SIG-M5 treated with dmso at 0.1 percent for 504 hours (cell line): ENCODE measurements at regions not wholly inside any gene's neighbourhood (a gene's known extent, or its start where the extent isn't known, plus 50 kb on each side); places are given as distances from the start of the nearest gene placed in this dataset.
A peak's percentile ranks its signal among the peaks of the same experiment; 100 is the strongest.
"Not testable (repeated sequence)": the region's sequence is repeated elsewhere in the genome, so short reads cannot be mapped to it uniquely, and the experiment has no call there.

Source experiments
- DNase-seq: peaks from one replicate; lab custom pipeline; 2025; ENCODE audit not compliant: unreplicated experiment; lab: John Stamatoyannopoulos, UW

DNA sequence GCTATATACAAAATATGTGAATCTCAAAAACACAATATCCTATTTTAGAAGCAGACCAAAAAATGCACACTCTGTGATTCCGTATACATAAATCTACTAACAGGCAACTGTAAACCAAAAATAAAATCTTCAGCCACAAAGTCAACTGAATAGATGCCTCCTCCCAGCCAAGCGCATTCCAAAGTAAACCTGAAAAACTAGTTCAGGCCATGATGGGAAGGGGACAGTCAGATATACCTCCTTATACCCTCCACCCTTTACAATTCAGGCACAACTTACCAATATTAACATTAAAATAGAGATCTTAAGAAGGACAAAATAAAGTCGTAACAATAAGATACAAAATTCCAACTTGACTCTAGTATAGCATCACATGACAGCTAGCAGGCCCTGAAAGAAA lies 1604.5 kb upstream of the NUDT12 start:
- peak; percentile 3 for DNase-seq

DNA sequence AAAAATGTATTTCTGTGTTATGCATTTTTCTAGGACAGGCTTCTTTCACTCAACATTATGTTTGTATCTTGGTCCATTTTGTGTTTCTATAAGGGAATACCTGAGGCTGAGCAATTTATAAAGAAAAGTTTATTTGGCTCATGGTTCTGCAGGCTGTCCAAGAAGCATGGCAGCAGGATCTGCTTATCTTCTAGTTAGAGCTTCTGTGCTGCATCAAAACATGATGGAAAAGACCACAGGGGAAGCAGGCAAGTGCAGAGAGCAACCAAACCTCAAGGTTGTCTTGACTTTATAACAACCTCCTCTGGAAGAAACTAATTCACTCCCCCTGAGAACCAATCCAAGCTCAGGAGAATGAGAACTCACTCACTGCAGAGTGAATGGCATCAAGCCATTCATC lies 1601.0 kb upstream of the NUDT12 start:
- DNase-seq: no peak

DNA sequence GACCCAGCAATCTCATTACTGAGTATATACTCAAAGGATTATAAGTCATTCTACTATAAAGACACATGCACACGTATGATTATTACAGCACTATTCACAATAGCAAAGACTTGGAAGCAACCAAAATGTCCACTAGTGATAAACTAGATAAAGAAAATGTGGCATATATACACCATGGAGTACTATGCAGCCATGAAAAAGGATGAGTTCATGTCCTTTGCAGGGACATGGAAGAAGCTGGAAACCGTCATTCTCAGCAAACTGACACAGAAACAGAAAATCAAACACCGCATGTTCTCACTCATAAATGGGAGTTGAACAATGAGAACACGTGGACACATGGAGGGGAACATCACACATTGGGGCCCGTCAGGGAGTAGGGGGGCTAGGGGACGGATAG lies 1600.0 kb upstream of the NUDT12 start:
- DNase-seq: not testable (repeated sequence)

DNA sequence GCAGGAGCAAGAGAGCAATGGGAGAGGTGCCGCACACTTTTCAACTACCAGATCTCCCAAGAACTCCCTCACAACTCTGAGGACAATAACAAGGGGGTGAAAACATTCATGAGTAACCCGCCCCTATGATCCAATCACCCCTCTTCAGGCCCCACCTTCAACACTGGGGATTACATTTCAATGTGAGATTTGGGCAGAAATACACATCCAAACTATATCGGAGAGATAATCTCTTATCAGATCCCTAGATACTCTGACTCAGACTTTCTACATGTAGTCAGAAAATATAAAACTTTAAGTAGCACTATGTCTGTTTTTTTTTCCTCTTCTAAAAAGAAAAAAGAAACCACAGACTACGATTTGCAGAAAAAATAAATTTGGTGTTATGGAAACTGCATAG lies 1595.9 kb upstream of the NUDT12 start:
- DNase-seq: no peak

DNA sequence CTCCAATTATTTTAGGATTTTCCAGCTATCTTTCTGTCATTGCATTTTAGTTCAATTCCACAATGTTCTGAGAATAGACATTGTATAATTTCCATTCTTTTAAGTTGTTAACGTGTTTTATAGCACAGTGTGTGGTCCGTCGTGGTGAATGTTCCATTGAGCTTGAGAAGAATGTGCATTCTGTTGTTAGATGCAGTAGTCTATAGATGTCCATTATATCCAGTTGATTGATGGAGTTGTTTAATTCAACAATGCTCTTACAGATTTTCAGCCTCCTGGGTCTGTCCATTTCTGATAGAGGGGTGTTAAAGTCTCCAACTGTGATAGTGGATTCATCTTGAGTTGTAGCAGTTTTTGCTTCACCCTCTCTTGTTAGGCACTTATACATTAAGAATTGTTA lies 1587.7 kb upstream of the NUDT12 start:
- no peak for DNase-seq

GRCh38 chr5:105146867-105147266 lies 1584.3 kb upstream of the NUDT12 start:
- no peak for DNase-seq

DNA sequence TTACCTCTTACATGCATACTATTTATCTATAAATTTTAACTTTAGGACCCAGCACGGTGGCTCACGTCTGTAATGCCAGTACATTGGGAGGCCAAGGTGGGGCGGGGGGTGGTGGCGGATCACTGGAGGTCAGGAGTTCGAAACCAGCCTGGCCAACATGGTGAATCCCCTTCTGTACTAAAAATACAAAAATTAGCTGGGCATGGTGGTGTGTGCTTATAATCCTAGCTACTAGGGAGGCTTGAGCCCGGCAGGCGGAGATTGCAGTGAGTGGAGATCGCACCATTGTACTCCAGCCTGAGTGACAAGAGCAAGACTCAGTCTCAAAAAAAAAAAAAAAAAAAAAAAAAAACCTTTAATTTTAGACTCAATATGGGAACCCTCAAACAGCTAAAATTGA lies 1582.6 kb upstream of the NUDT12 start:
- no peak for DNase-seq

DNA sequence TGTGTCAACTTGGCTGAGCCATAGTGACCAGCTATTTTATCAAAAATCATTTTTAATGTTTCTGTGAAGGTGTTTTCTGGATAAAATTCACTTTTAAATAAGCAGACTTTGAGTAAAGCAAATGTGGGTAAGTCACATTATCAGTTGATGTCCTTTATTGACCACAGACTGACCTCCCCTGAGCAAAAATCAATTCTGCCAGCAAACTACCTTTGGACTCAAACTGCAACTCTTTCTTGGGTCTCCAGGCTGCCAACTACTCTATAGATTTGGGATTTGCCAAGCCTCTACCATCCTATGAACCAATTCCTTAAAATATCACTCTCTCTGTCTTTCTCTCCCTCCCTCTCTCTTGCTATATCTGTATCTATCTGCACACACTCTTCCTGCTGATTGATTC lies 1571.7 kb upstream of the NUDT12 start:
- no peak for DNase-seq

GRCh38 chr5:105133087-105133486 lies 1570.5 kb upstream of the NUDT12 start:
- DNase-seq: no peak

- no peak for DNase-seq
Observed at GRCh38 chr5:105132581-105132980, 1570.0 kb upstream of the NUDT12 start.

GRCh38 chr5:105131045-105131444 lies 1568.5 kb upstream of the NUDT12 start:
- DNase-seq: no peak

GRCh38 chr5:105101577-105101976 lies 1539.0 kb upstream of the NUDT12 start:
- DNase-seq: peak; percentile 20

DNA sequence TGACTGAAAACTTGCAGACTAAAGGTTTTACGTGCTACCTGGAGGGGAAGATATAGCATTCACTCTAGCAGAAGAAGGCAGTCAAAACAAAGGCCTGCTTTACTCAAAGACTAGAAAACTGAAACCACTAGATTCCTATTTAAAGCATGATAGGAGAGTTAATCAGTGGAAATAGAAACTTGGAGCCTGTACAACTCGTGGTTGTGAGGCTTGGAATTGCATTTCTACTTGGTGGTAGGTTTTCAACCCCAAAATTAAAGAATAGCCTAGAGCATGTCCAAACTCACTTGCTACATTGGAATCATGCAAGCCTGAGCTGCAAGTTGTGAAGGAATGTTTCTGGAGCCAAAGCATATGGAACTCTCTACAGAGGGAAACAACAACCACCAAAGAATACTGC lies 1526.4 kb upstream of the NUDT12 start:
- DNase-seq: no peak

DNA sequence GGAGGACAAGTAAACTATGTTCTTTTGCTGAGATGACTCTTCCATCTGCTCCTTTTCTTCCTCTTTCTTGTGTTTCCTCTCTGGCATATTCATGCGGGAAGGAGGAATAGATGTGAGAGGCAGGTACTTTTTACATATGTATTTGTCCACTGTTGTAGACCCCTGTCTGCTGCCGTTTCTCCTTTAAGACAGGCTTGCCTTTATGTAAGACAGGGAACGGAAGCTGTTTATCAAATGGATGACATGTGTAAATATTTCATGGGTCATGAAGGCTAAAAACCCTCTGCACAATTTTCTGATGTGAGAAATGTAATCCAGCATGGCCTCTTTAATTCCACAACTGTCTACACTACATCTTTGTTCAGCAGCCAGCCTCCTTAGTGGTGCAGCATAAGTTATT lies 1525.5 kb upstream of the NUDT12 start:
- DNase-seq: no peak

DNA sequence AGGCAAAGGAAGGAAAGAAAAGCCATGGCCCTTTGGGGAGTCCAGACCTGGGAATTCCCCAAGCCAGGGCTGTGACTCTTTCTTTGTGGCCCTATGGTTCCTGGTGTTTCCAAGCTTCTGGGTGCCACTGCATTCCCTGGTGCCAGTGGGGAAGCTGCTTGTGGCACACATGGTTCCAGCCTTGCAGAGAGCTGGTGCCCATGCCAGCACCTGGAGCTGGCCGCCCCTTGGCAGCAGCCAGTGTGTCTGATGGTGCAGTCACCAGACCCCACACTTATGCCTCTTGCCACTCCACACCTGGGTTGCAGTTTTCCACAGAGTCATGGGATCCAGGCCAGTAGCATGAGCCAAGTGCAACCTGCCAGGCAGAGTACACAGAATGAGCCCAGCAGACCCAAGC lies 1495.3 kb upstream of the NUDT12 start:
- DNase-seq: no peak

DNA sequence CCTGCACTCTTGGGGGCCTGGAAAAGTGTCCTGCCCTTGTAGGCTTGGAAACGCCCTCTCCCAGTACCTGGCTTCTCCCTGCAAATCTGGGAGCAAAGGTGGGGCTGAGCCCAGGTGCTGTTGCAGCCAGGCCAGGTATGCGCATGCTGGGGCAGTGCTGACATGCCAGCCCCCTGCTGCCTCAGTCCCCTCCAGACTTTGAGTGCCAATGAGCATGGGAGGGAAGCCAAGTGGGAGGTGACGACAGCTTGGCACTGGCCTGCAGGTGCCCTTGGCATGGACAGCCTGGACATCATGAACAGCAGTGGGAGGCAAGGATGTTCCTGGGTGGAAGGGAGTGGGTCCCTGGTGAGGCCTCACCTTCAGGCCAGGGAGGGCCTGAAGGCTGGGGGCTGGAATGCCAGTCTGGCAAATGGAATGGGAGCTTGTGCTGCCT lies 1494.4 kb upstream of the NUDT12 start:
- no peak for DNase-seq

GRCh38 chr5:105054406-105054805 lies 1491.8 kb upstream of the NUDT12 start:
- DNase-seq: no peak

DNA sequence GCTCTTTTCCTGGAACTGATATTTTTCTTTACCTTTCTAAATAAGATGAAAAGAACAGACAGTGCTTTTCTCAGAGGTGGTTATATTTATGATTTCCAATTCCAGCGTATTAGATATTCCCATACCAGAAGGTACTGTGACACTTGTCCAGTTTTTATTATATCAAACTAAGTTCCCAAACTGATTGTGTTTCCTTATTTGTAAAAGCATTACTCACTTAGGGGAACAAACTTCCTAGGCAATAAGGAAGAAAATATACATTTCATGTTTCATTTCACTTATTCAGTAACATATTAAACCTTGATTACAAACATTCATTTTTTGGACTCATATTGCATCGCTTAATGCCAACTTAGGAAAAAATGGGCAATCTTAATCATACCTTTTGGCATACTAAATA lies 1480.0 kb upstream of the NUDT12 start:
- no peak for DNase-seq

DNA sequence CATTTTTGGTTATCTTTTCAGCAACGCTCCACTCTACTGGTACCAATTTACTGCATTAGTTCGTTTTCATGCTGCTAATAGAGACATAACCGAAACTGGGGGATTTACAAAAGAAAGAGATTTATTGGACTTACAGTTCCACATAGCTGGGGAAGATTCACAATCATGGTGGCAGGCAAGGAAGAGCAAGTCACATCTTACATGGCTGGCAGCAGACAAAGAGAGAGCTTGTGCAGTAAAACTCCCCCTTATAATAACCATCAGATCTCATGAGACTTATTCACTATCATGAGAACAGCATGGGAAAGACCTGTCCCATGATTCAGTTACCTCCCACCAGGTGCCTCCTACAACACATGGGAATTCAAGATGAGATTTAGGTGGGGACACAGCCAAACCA lies 1474.2 kb upstream of the NUDT12 start:
- not testable (repeated sequence) for DNase-seq

- DNase-seq: no peak
Observed at GRCh38 chr5:105034401-105034763, 1471.8 kb upstream of the NUDT12 start.

DNA sequence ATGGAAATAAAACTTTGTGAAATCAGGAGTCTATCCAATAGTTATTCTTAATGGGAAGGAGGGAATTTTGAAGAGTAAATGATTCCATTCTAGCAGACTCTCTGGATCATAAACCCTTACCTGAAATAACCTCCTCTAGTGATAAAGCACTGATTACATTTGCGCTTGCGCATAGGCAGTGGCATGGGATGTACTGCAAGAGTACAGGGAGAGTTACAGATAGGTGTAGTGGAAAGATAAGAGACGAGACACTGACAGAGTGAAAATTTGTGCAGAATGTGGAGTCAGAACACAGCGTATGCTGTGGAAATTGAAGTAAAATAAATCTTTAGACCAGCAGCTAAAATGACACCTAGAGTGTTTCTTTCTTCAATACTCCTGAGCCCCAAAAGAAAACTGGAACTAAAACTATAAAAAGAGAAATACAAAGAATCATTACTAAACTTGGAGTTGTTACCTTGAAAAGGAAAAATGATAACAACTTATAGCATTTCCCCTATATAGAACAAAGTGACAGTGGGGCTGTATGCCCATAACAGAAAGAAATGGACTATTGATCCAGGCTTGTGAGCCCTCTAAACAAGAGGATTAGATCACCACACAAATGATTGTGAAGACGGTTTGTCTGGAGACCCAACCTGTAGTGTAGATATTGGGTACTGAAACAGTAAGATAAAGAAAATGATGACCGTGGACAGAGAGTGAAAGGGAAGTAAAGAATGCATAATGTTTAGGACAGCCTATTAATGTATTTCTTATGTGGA lies 1471.2 kb upstream of the NUDT12 start:
- DNase-seq: no peak

DNA sequence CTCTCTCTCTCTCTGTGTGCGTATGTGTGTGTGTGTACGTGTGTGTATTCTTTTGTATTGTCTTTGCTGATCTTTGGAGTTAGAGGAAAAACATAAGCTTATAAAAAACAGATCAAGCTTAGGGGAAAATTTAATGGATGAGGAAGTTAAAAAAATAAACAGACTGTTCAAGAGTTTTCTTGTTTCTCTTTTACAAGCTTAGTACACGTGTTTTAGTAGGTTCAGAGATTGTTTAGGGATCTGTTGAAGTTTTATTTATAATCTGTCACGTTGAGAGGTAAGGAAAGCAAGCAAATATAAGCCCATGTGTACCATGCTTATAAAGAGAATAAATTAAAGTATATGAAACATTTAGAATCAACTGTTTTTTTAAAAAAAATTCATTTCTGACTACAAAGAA lies 1470.3 kb upstream of the NUDT12 start:
- no peak for DNase-seq

- peak; percentile 34 for DNase-seq
Observed at GRCh38 chr5:105030153-105030552, 1467.6 kb upstream of the NUDT12 start.
